ENCODE measurements at regions not wholly inside any gene's neighbourhood (a gene's known extent, or its start where the extent isn't known, plus 50 kb on each side); places are given as distances from the start of the nearest gene placed in this dataset.

DNA sequence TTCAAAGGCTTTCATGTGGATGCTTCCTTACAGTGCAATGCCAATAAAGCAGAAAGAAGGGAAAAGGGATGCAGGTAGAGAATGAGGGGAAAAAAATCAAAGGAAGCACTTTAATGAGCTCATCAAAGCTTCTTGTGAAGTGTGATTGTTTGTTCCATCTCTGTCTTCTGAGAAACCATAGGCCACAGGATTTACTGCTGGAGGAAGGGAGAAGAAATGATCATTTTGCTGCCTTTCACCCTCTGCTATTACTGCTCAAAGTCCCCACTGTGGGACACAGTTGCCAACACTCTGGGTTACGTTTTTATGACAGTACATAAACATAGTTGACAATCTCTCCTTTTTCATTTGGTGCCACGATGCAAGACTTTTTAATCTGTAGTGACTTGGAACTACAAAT lies 558.0 kb upstream of the TECRL start:
- Mint-ChIP-seq H3K36me3 (no peaks in the 10 kb centered on the region), H3K9me3 (peaks cover 5 to 36% (median 19%) of the 10 kb centered on the region in 3 donors), H3K27me3 (no peaks in the 10 kb centered on the region), H3K4me3 (no peak overlapping the region), H3K27ac (no peak overlapping the region), H3K4me1 (no peaks in the 10 kb centered on the region)
- no peak for DNase-seq
- no peaks in the 10 kb centered on the region for H3K9me3 ChIP-seq
- no CpG with 5 or more reads among the region's 2 CpGs for WGBS (ENCODE audit: insufficient coverage)
- POLR2A ChIA-PET, result no interaction called here
- no peaks in the 10 kb centered on the region for H3K36me3 ChIP-seq (ENCODE audit: control insufficient read depth in 2 of 2, extremely low read depth in 1 of 2, insufficient read depth in 1 of 2, low read length in 1 of 2)
- H3K27ac ChIP-seq (ENCODE audit: low read length), result no peak overlapping the region
- H3K4me3 ChIP-seq (ENCODE audit: control insufficient read depth in 1 of 2, extremely low read depth in 1 of 2, low read length in 1 of 2), result no peak overlapping the region
- H3K27me3 ChIP-seq (replicated peaks in 1 of 2; ENCODE audit: control insufficient read depth in 2 of 2, extremely low read depth in 1 of 2, insufficient read depth in 2 of 2, low read length in 1 of 2), result no peaks in the 10 kb centered on the region
- no peaks in the 10 kb centered on the region for H3K4me1 ChIP-seq (ENCODE audit: control insufficient read depth in 1 of 2, extremely low read depth in 1 of 2, insufficient read depth in 2 of 2, low read length in 2 of 2)
- CTCF ChIA-PET, result no interaction called here
- no peak for ATAC-seq (replicated peaks in 1 of 4)

DNA sequence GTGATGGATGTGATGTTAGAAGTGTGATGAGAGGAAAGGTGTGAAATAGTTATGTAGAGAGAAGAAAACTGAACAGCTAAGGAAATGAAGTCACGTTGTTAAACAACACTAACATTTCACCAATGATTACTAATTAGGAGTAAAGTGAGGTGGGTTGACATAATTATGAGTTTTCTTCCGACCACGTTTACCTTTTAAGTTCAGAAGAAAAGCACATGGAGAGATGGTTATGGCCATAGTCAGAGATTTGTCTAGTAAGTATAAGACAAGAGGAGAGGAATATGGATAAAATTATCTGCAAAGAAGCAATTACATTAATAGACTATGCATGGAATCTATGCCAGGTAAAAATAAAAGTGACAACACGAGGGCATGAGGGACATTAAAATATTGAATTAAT lies 551.3 kb upstream of the TECRL start:
- POLR2A ChIA-PET, result no interaction called here
- Histone ChIP-seq H3K27me3 (replicated peaks in 1 of 2; ENCODE audit: control insufficient read depth in 2 of 2, extremely low read depth in 1 of 2, insufficient read depth in 2 of 2, low read length in 1 of 2) (no peaks in the 10 kb centered on the region), H3K27ac (ENCODE audit: low read length) (no peak overlapping the region), H3K9me3 (no peaks in the 10 kb centered on the region), H3K4me3 (ENCODE audit: control insufficient read depth in 1 of 2, extremely low read depth in 1 of 2, low read length in 1 of 2) (no peak overlapping the region), H3K36me3 (ENCODE audit: control insufficient read depth in 2 of 2, extremely low read depth in 1 of 2, insufficient read depth in 1 of 2, low read length in 1 of 2) (no peaks in the 10 kb centered on the region), H3K4me1 (ENCODE audit: control insufficient read depth in 1 of 2, extremely low read depth in 1 of 2, insufficient read depth in 2 of 2, low read length in 2 of 2) (no peaks in the 10 kb centered on the region)
- Mint-ChIP-seq H3K36me3 (no peaks in the 10 kb centered on the region), H3K27ac (no peak overlapping the region), H3K4me3 (no peak overlapping the region), H3K4me1 (no peaks in the 10 kb centered on the region), H3K9me3 (peaks cover 12 to 38% (median 14%) of the 10 kb centered on the region in 3 donors), H3K27me3 (no peaks in the 10 kb centered on the region)
- no peak for ATAC-seq (replicated peaks in 1 of 4)
- WGBS (ENCODE audit: insufficient coverage), result 25% methylated on average over 1 of the region's 4 CpGs
- no peak for DNase-seq
- CTCF ChIA-PET, result no interaction called here

DNA sequence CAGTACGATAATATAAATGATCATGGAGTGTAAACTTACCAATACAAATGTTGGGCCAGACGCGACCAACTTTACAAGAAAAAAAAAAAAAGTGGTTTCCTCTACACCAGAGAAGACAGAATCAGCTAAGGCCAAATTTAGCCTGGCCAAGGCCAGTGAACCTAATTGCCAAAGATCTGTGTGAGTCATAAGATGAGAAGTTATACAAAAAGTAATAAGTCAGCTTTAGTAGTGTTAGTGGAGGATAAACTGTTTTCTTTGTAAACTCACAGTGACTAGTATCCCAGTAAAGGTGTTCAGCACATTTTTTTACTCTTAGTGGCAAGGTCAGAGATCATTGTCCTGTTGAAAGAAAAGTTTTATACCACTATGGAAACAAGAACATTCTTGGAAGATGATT lies 531.4 kb upstream of the TECRL start:
- Histone ChIP-seq H3K27me3 (replicated peaks in 1 of 2; ENCODE audit: control insufficient read depth in 2 of 2, extremely low read depth in 1 of 2, insufficient read depth in 2 of 2, low read length in 1 of 2) (no peaks in the 10 kb centered on the region), H3K4me1 (ENCODE audit: control insufficient read depth in 1 of 2, extremely low read depth in 1 of 2, insufficient read depth in 2 of 2, low read length in 2 of 2) (no peaks in the 10 kb centered on the region), H3K4me3 (ENCODE audit: control insufficient read depth in 1 of 2, extremely low read depth in 1 of 2, low read length in 1 of 2) (no peak overlapping the region), H3K36me3 (ENCODE audit: control insufficient read depth in 2 of 2, extremely low read depth in 1 of 2, insufficient read depth in 1 of 2, low read length in 1 of 2) (no peaks in the 10 kb centered on the region), H3K9me3 (no peaks in the 10 kb centered on the region), H3K27ac (ENCODE audit: low read length) (no peak overlapping the region)
- Mint-ChIP-seq H3K36me3 (no peaks in the 10 kb centered on the region), H3K27ac (no peak overlapping the region), H3K4me1 (no peaks in the 10 kb centered on the region), H3K27me3 (no peaks in the 10 kb centered on the region), H3K9me3 (peaks cover 4 to 9% (median 4%) of the 10 kb centered on the region in 3 donors), H3K4me3 (no peak overlapping the region)
- DNase-seq, result no peak
- ATAC-seq (replicated peaks in 1 of 4), result no peak
- ChIA-PET CTCF (no interaction called here), POLR2A (no interaction called here)
- no CpG with 5 or more reads among the region's 3 CpGs for WGBS (ENCODE audit: insufficient coverage)

DNA sequence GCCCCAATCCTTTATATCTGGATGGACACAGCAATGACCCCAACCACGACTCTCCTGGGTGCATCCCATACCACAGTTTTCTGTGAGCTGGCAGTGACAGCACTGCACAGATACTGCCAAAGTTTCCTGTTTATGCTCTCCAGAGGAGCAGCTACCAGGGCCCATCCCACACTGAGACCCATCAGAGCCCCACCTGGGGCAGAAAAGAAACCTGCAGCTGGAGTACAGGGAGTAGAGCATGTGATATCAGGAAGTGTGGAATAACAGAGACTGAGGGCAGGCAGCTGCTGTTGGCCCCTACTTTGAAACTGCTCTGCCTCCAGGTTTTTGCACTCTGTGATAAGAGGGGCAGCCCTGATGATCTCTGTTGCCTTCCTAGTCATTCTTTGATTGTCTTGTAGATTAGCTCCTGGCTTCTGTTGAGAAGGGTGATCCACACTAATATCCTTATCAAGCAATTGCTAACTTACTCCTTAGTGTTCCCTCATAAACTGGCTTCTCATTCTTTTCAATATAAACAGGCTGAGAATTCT lies 526.3 kb upstream of the TECRL start:
- 44% methylated on average over 1 of the region's 1 CpG for WGBS (ENCODE audit: insufficient coverage)
- no peaks in the 10 kb centered on the region for H3K27me3 Mint-ChIP-seq
- DNase-seq, result no peak
- POLR2A ChIA-PET, result no interaction called here
- CTCF ChIA-PET, result interaction anchor here in 1 of 2 donors (0.5 kb wide), 1 partner anchor 818 kb away, joined by 3 read pairs; no protein-coding TSS in a partner anchor
- no peak overlapping the region for H3K4me3 Mint-ChIP-seq
- Histone ChIP-seq H3K9me3 (no peaks in the 10 kb centered on the region), H3K27me3 (replicated peaks in 1 of 2; ENCODE audit: control insufficient read depth in 2 of 2, extremely low read depth in 1 of 2, insufficient read depth in 2 of 2, low read length in 1 of 2) (no peaks in the 10 kb centered on the region), H3K36me3 (ENCODE audit: control insufficient read depth in 2 of 2, extremely low read depth in 1 of 2, insufficient read depth in 1 of 2, low read length in 1 of 2) (no peaks in the 10 kb centered on the region), H3K4me3 (ENCODE audit: control insufficient read depth in 1 of 2, extremely low read depth in 1 of 2, low read length in 1 of 2) (no peak overlapping the region), H3K4me1 (ENCODE audit: control insufficient read depth in 1 of 2, extremely low read depth in 1 of 2, insufficient read depth in 2 of 2, low read length in 2 of 2) (no peaks in the 10 kb centered on the region), H3K27ac (ENCODE audit: low read length) (no peak overlapping the region)
- no peak for ATAC-seq (replicated peaks in 1 of 4)
- no peak overlapping the region for H3K27ac Mint-ChIP-seq
- H3K9me3 Mint-ChIP-seq, result peaks cover 4 to 17% (median 11%) of the 10 kb centered on the region in 3 donors
- no peaks in the 10 kb centered on the region for H3K4me1 Mint-ChIP-seq
- no peaks in the 10 kb centered on the region for H3K36me3 Mint-ChIP-seq

DNA sequence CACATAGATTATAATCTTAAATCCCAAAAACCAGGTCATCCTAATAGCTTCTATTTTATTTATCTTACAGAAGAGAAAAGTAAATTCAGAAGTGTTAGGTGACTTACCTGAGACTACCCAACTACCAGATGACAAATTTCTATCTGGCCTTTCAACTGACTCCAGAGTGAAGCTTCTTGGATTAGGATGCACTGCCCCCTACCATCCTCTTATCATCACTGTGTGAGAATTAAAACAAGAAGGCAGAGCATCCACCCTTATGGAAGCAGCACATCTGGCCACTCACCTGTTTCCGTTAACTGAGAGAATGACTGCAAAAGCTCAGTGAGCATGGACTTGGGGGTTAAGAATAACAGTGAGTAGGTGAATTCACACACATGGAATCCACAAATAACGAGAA lies 502.6 kb upstream of the TECRL start:
- no peaks in the 10 kb centered on the region for H3K4me1 Mint-ChIP-seq
- POLR2A ChIA-PET, result no interaction called here
- no peak overlapping the region for H3K27ac Mint-ChIP-seq
- H3K9me3 ChIP-seq, result no peaks in the 10 kb centered on the region
- no CpG with 5 or more reads among the region's 2 CpGs for whole genome bisulfite sequencing (ENCODE audit: insufficient coverage)
- H3K9me3 Mint-ChIP-seq, result peaks cover 6 to 23% (median 7%) of the 10 kb centered on the region in 3 donors
- no peak overlapping the region for H3K4me3 ChIP-seq (ENCODE audit: control insufficient read depth in 1 of 2, extremely low read depth in 1 of 2, low read length in 1 of 2)
- H3K36me3 Mint-ChIP-seq, result no peaks in the 10 kb centered on the region
- DNase-seq, result no peak
- no peaks in the 10 kb centered on the region for H3K27me3 Mint-ChIP-seq
- no peaks in the 10 kb centered on the region for H3K36me3 ChIP-seq (ENCODE audit: control insufficient read depth in 2 of 2, extremely low read depth in 1 of 2, insufficient read depth in 1 of 2, low read length in 1 of 2)
- CTCF ChIA-PET, result no interaction called here
- H3K27ac ChIP-seq (ENCODE audit: low read length), result no peak overlapping the region
- H3K4me1 ChIP-seq (ENCODE audit: control insufficient read depth in 1 of 2, extremely low read depth in 1 of 2, insufficient read depth in 2 of 2, low read length in 2 of 2), result no peaks in the 10 kb centered on the region
- no peaks in the 10 kb centered on the region for H3K27me3 ChIP-seq (replicated peaks in 1 of 2; ENCODE audit: control insufficient read depth in 2 of 2, extremely low read depth in 1 of 2, insufficient read depth in 2 of 2, low read length in 1 of 2)
- no peak overlapping the region for H3K4me3 Mint-ChIP-seq
- no peak for ATAC-seq (replicated peaks in 1 of 4)

DNA sequence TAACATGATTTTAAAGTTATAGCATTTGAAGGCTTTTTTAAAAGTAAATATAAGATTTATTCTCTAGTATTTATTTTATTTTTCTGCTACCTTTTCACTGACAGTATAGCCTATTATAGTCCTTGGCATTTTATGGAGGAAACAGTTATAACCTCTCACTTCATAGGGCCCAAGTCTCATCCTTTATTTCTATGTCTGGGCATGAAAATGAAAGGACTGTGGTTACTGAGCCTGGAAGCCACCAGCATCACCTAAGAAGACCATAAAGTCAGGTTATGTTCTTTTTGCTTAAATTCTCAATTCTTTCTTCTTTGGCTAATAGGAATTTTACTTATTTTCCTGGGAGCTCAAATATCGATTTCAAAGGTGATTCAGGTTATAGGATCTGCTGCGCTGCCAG lies 494.7 kb upstream of the TECRL start:
- no peak overlapping the region for H3K4me3 Mint-ChIP-seq
- H3K9me3 Mint-ChIP-seq, result peaks cover 4 to 10% (median 4%) of the 10 kb centered on the region in 3 donors
- no peak overlapping the region for H3K27ac ChIP-seq (ENCODE audit: low read length)
- no peak overlapping the region for H3K27ac Mint-ChIP-seq
- no peaks in the 10 kb centered on the region for H3K4me1 Mint-ChIP-seq
- no peak overlapping the region for H3K4me3 ChIP-seq (ENCODE audit: control insufficient read depth in 1 of 2, extremely low read depth in 1 of 2, low read length in 1 of 2)
- H3K27me3 ChIP-seq (replicated peaks in 1 of 2; ENCODE audit: control insufficient read depth in 2 of 2, extremely low read depth in 1 of 2, insufficient read depth in 2 of 2, low read length in 1 of 2), result no peaks in the 10 kb centered on the region
- no peaks in the 10 kb centered on the region for H3K9me3 ChIP-seq
- H3K4me1 ChIP-seq (ENCODE audit: control insufficient read depth in 1 of 2, extremely low read depth in 1 of 2, insufficient read depth in 2 of 2, low read length in 2 of 2), result no peaks in the 10 kb centered on the region
- H3K36me3 Mint-ChIP-seq, result no peaks in the 10 kb centered on the region
- POLR2A ChIA-PET, result no interaction called here
- H3K27me3 Mint-ChIP-seq, result no peaks in the 10 kb centered on the region
- no peak for ATAC-seq (replicated peaks in 1 of 4)
- no peak for DNase-seq
- H3K36me3 ChIP-seq (ENCODE audit: control insufficient read depth in 2 of 2, extremely low read depth in 1 of 2, insufficient read depth in 1 of 2, low read length in 1 of 2), result no peaks in the 10 kb centered on the region
- WGBS (ENCODE audit: insufficient coverage), result no CpG with 5 or more reads among the region's 2 CpGs
- CTCF ChIA-PET, result no interaction called here

DNA sequence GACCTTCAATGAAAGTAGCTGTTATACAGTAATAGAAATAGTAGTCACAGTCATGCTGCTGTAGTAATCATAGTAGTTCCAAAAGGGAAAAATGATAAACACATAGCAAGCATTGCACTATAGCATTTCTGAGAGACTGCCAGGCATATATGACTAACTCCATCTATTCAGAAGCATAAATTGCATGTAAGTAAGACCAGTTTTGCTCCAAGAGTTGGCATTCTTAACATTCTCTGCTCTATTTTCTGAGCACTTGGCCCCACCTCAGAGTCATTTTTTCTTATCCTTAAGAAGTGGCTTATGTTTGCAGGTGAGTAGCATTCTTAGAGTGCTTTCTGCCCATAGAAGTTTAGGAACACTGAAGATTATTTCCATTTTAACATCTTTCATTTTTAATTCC lies 490.3 kb upstream of the TECRL start:
- ChIA-PET POLR2A (no interaction called here), CTCF (no interaction called here)
- H3K36me3 ChIP-seq (ENCODE audit: control insufficient read depth in 2 of 2, extremely low read depth in 1 of 2, insufficient read depth in 1 of 2, low read length in 1 of 2), result no peaks in the 10 kb centered on the region
- Mint-ChIP-seq H3K27ac (no peak overlapping the region), H3K4me1 (no peaks in the 10 kb centered on the region), H3K9me3 (peaks cover 4 to 12% (median 4%) of the 10 kb centered on the region in 3 donors), H3K4me3 (no peak overlapping the region), H3K27me3 (no peaks in the 10 kb centered on the region), H3K36me3 (no peaks in the 10 kb centered on the region)
- H3K27ac ChIP-seq (ENCODE audit: low read length), result no peak overlapping the region
- DNase-seq (no peak), ATAC-seq (replicated peaks in 1 of 4) (no peak)
- H3K4me3 ChIP-seq (ENCODE audit: control insufficient read depth in 1 of 2, extremely low read depth in 1 of 2, low read length in 1 of 2), result no peak overlapping the region
- no peaks in the 10 kb centered on the region for H3K27me3 ChIP-seq (replicated peaks in 1 of 2; ENCODE audit: control insufficient read depth in 2 of 2, extremely low read depth in 1 of 2, insufficient read depth in 2 of 2, low read length in 1 of 2)
- H3K9me3 ChIP-seq, result no peaks in the 10 kb centered on the region
- H3K4me1 ChIP-seq (ENCODE audit: control insufficient read depth in 1 of 2, extremely low read depth in 1 of 2, insufficient read depth in 2 of 2, low read length in 2 of 2), result no peaks in the 10 kb centered on the region
